GM23248 (cell line): ENCODE measurements at regions not wholly inside any gene's neighbourhood (a gene's known extent, or its start where the extent isn't known, plus 50 kb on each side); places are given as distances from the start of the nearest gene placed in this dataset.

Source experiments
- DNase-seq: peaks from one replicate; pipeline ENCODE4 v3.0.0-alpha.2; 2015
- H2AFZ ChIP-seq: fragments of 200-600 bp; sonication (generic); 2 replicates; pipeline ENCODE4 v1.6.1; 2016; ENCODE audit warnings: antibody characterized with exemption
- H3F3A ChIP-seq: fragments of 200-600 bp; sonication (generic); 2 replicates; pipeline ENCODE4 v1.6.1; 2016; ENCODE audit warnings: mild to moderate bottlenecking, antibody characterized with exemption, mixed run types; ENCODE audit not compliant: insufficient read depth
- H3K27ac ChIP-seq: fragments of 200-600 bp; sonication (generic); 2 replicates; pipeline ENCODE4 v1.5.1; 2016; ENCODE audit warnings: mild to moderate bottlenecking
- H3K27me3 ChIP-seq: fragments of 200-600 bp; sonication (generic); replicated peaks from 2 replicates; pipeline ENCODE4 v1.6.1; 2016; ENCODE audit warnings: mild to moderate bottlenecking; ENCODE audit not compliant: insufficient read depth
- H3K36me3 ChIP-seq: fragments of 200-600 bp; sonication (generic); 2 replicates; pipeline ENCODE4 v1.6.1; 2016; ENCODE audit warnings: low read depth, mild to moderate bottlenecking
- H3K4me1 ChIP-seq: fragments of 200-600 bp; sonication (generic); 2 replicates; pipeline ENCODE4 v1.6.1; 2016; ENCODE audit warnings: mild to moderate bottlenecking; ENCODE audit not compliant: insufficient read depth
- H3K4me2 ChIP-seq: fragments of 200-600 bp; sonication (generic); one replicate; pipeline ENCODE4 v1.6.1; 2016; ENCODE audit warnings: mild to moderate bottlenecking; ENCODE audit not compliant: unreplicated experiment
- H3K4me3 ChIP-seq: fragments of 200-600 bp; sonication (generic); 2 replicates; pipeline ENCODE4 v1.5.1; 2016; ENCODE audit warnings: mild to moderate bottlenecking
- H3K79me2 ChIP-seq: fragments of 200-600 bp; sonication (generic); 2 replicates; pipeline ENCODE4 v1.6.1; 2016; ENCODE audit warnings: mild to moderate bottlenecking; ENCODE audit not compliant: insufficient read depth
- H3K9ac ChIP-seq: fragments of 200-600 bp; sonication (generic); 2 replicates; pipeline ENCODE4 v1.6.1; 2016; ENCODE audit warnings: mild to moderate bottlenecking
- H3K9me2 ChIP-seq: fragments of 200-600 bp; sonication (generic); 2 replicates; pipeline ENCODE4 v1.6.1; 2016; ENCODE audit warnings: mixed run types, mild to moderate bottlenecking, moderate library complexity; ENCODE audit not compliant: insufficient read depth
- H3K9me3 ChIP-seq: fragments of 200-600 bp; sonication (generic); one replicate; pipeline ENCODE4 v1.6.1; 2017; ENCODE audit warnings: low read depth
- H4K20me1 ChIP-seq: fragments of 200-600 bp; sonication (generic); 2 replicates; pipeline ENCODE4 v1.6.0; 2016; ENCODE audit not compliant: insufficient read depth
- EZH2 ChIP-seq: fragments of 200-600 bp; sonication (generic); IDR thresholded peaks from 2 replicates; pipeline ENCODE4 v1.6.1; 2018; ENCODE audit warnings: antibody characterized with exemption, mild to moderate bottlenecking; ENCODE audit not compliant: insufficient read depth, poor library complexity, severe bottlenecking
- EZH2phosphoT487 ChIP-seq: fragments of 200-600 bp; sonication (generic); IDR thresholded peaks from 2 replicates; pipeline ENCODE4 v1.6.1; 2018; ENCODE audit warnings: antibody characterized with exemption, moderate library complexity, mild to moderate bottlenecking, low read depth; ENCODE audit not compliant: insufficient read depth
- WGBS, 2 experiments: methylation state at CpG; one replicate each; pipeline ENCODE4 v1.1.6; 2015 to 2017; ENCODE audit warnings: low lambda C conversion rate in 2 of 2, low coverage in 1 of 2; ENCODE audit errors: missing lambda C conversion rate in 2 of 2; 5-methylcytosine and 5-hydroxymethylcytosine counted together
- in situ Hi-C: fragments of 300-500 bp; cut with MboI; formaldehyde crosslinking; loops from 2 replicates; pipeline ENCODE4 v1.15.0; 2020

GRCh38 chr18:52275817-52276216, 64.2 kb upstream of the DCC start:
- Histone ChIP-seq H3K4me2 (no peak overlapping the region), H3K79me2 (no peaks in the 10 kb centered on the region), H3K36me3 (no peaks in the 10 kb centered on the region), H3K27ac (no peak overlapping the region), H3K9me3 (no peaks in the 10 kb centered on the region), H2AFZ (no peak overlapping the region), H3F3A (no peaks in the 10 kb centered on the region), H3K27me3 (no peaks in the 10 kb centered on the region), H3K4me1 (no peaks in the 10 kb centered on the region), H4K20me1 (no peaks in the 10 kb centered on the region), H3K9ac (no peak overlapping the region), H3K9me2 (no peaks in the 10 kb centered on the region), H3K4me3 (no peak overlapping the region)
- in situ Hi-C loops: loop anchor here (25.0 kb wide), 2 partner anchors 111 to 614 kb away; no protein-coding TSS in a partner anchor
- no peak for DNase-seq
- TF ChIP-seq EZH2phosphoT487: no peak
- TF ChIP-seq EZH2: no peak

GRCh38 chr18:52277785-52278184, 62.2 kb upstream of the DCC start:
- DNase-seq: no peak
- in situ Hi-C loops: loop anchor here (25.0 kb wide), 2 partner anchors 110 to 615 kb away; no protein-coding TSS in a partner anchor
- TF ChIP-seq EZH2phosphoT487 (no peak), EZH2 (no peak)

GRCh38 chr18:52278191-52278590, 61.8 kb upstream of the DCC start:
- no peak overlapping the region for H3K9ac ChIP-seq
- TF ChIP-seq EZH2phosphoT487 (no peak), EZH2 (no peak)
- H3K79me2 ChIP-seq: no peaks in the 10 kb centered on the region
- WGBS, 2 experiments: 16 to 23% methylated on average over 2 of the region's 2 CpGs
- no peak overlapping the region for H2AFZ ChIP-seq
- DNase-seq: no peak
- H3F3A ChIP-seq: no peaks in the 10 kb centered on the region
- H3K4me2 ChIP-seq: no peak overlapping the region
- H3K27ac ChIP-seq: no peak overlapping the region
- in situ Hi-C loops: loop anchor here (25.0 kb wide), 2 partner anchors 109 to 616 kb away; no protein-coding TSS in a partner anchor
- no peaks in the 10 kb centered on the region for H3K27me3 ChIP-seq
- H4K20me1 ChIP-seq: no peaks in the 10 kb centered on the region
- H3K4me1 ChIP-seq: no peaks in the 10 kb centered on the region
- no peak overlapping the region for H3K4me3 ChIP-seq
- no peaks in the 10 kb centered on the region for H3K9me2 ChIP-seq
- no peaks in the 10 kb centered on the region for H3K9me3 ChIP-seq
- H3K36me3 ChIP-seq: no peaks in the 10 kb centered on the region

More at GRCh38 chr18:52277785-52278184, 62.2 kb upstream of the DCC start:
- no peaks in the 10 kb centered on the region for H3F3A ChIP-seq
- no peaks in the 10 kb centered on the region for H4K20me1 ChIP-seq
- H2AFZ ChIP-seq: no peak overlapping the region
- no peaks in the 10 kb centered on the region for H3K27me3 ChIP-seq
- WGBS, 2 experiments: 40 to 63% methylated on average over 2 of the region's 2 CpGs
- no peaks in the 10 kb centered on the region for H3K36me3 ChIP-seq
- no peaks in the 10 kb centered on the region for H3K4me1 ChIP-seq
- H3K27ac ChIP-seq: no peak overlapping the region
- no peaks in the 10 kb centered on the region for H3K9me2 ChIP-seq
- no peaks in the 10 kb centered on the region for H3K9me3 ChIP-seq
- no peak overlapping the region for H3K9ac ChIP-seq
- H3K79me2 ChIP-seq: no peaks in the 10 kb centered on the region
- no peak overlapping the region for H3K4me3 ChIP-seq
- H3K4me2 ChIP-seq: no peak overlapping the region

GRCh38 chr18:52280702-52281101, 59.3 kb upstream of the DCC start:
- Histone ChIP-seq H3K79me2 (no peaks in the 10 kb centered on the region), H2AFZ (no peak overlapping the region), H3K4me2 (no peak overlapping the region), H3K4me3 (no peak overlapping the region), H4K20me1 (no peaks in the 10 kb centered on the region), H3K36me3 (no peaks in the 10 kb centered on the region), H3K27me3 (no peaks in the 10 kb centered on the region), H3K27ac (no peak overlapping the region), H3K9me3 (no peaks in the 10 kb centered on the region), H3F3A (no peaks in the 10 kb centered on the region), H3K4me1 (no peaks in the 10 kb centered on the region), H3K9ac (no peak overlapping the region), H3K9me2 (no peaks in the 10 kb centered on the region)
- 68 to 77% methylated on average over 2 of the region's 2 CpGs for WGBS, 2 experiments
- TF ChIP-seq EZH2 (no peak), EZH2phosphoT487 (no peak)
- DNase-seq: no peak
- in situ Hi-C loops: loop anchor here (25.0 kb wide), 2 partner anchors 107 to 618 kb away; no protein-coding TSS in a partner anchor

- Histone ChIP-seq H3K4me2 (no peak overlapping the region), H3K79me2 (no peaks in the 10 kb centered on the region), H3F3A (no peaks in the 10 kb centered on the region), H3K27me3 (no peaks in the 10 kb centered on the region), H4K20me1 (no peaks in the 10 kb centered on the region), H3K9me2 (no peaks in the 10 kb centered on the region), H3K4me3 (no peak overlapping the region), H3K9me3 (no peaks in the 10 kb centered on the region), H3K27ac (no peak overlapping the region), H3K4me1 (no peaks in the 10 kb centered on the region), H3K36me3 (no peaks in the 10 kb centered on the region), H2AFZ (no peak overlapping the region), H3K9ac (no peak overlapping the region)
- in situ Hi-C loops: loop anchor here (25.0 kb wide), 2 partner anchors 103 to 622 kb away; no protein-coding TSS in a partner anchor
- WGBS, 2 experiments: 52 to 56% methylated on average over 1 of the region's 1 CpG
- TF ChIP-seq EZH2phosphoT487 (no peak), EZH2 (no peak)
- no peak for DNase-seq
Measured at GRCh38 chr18:52283927-52284326, 56.1 kb upstream of the DCC start.
